ENCODE measurements at regions not wholly inside any gene's neighbourhood (a gene's known extent, or its start where the extent isn't known, plus 50 kb on each side); places are given as distances from the start of the nearest gene placed in this dataset.
"Not testable (repeated sequence)": the region's sequence is repeated elsewhere in the genome, so short reads cannot be mapped to it uniquely, and the experiment has no call there.

DNA sequence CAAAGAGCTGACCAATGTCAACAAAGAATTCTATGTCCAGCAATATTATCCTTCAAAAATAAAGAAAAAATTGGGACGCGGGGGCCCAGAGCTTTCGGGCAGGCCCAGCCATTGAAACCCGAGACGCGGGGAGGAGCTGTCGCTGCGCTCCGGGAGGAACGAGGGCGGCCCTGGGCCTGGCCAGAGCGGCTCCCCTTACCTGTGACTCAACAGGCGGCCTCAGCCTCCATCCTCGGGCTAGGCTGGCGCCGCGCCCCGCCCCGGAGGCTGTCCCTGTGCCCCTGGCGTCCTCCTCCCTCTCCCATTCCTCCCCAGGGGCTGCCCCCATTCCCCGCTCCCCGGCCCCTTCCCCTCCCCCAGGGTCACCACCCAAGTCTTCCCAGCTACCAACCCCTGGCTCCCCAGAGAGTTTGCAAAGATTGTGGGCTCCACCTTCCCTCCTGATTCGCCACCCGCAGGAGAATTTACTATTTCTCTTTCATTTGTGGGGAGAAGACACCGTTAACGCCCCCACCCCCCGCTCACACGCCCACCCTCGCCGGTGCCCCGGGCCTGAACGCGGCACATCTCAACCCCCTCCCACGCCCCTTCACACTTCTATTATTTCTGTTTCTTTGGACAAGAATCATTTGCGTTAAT lies 127.9 kb downstream of the ARRDC4 start:
- DNase-seq (ENCODE audit: low spot score), result not testable (repeated sequence)

DNA sequence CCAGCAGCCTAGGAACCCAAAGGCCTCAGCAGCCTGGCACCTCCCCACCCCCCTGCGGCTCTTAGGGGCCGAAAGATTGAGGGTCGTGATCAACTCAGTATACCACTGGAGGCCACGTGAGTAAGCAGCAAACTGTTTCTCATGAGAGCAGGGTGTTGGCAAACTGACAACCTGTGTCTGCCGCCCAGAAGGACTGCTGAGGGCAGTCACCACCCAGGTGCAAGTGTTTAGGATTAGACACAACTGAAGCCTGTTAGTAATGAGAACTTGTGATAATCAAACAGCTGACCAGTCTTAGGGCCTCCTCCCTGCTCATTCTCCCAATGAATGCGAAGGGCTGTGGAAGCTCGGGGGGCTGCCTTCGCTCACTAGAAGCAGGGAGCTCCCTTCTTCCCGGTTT lies 128.8 kb downstream of the ARRDC4 start:
- DNase-seq (ENCODE audit: low spot score), result not testable (repeated sequence)

DNA sequence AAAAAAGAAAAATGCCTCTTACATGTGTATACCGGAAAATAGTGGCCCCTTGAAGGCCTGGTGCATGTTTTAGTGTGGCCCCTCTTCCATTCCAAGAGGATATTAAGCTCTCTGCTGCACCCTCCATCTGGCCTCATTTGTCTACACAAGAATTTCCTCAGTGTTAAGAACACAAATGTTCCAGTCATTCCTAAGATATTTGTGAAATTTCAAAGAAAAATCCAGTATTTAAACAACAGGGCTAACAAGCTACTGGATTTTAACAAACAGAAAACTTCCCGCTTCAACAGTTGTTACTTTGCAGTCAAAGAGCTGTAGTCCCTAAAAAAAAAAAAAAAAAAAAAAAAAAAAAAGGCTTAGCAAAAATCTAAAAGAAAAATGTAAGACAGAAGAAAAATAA lies 137.5 kb downstream of the ARRDC4 start:
- DNase-seq (ENCODE audit: low spot score), result not testable (repeated sequence)

DNA sequence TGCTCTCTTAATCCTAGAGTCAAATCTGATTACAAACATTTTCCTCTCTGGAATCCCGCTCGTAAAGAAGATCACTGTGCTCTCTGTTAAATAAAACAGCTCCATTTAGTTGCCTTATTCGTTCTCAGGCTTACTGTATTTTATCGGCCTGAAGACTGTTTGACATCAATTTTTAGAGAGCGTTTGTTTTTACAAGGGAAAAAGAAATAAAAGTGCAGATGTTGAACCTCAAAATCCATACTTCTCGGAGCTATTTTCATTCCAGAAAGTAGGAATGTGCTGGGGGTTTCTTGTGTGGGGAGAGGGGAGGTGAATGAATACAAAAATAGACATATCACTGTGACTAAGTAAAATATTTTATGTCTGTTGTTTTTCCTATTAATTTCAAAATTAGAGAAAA lies 140.1 kb downstream of the ARRDC4 start:
- DNase-seq (ENCODE audit: low spot score), result not testable (repeated sequence)

DNA sequence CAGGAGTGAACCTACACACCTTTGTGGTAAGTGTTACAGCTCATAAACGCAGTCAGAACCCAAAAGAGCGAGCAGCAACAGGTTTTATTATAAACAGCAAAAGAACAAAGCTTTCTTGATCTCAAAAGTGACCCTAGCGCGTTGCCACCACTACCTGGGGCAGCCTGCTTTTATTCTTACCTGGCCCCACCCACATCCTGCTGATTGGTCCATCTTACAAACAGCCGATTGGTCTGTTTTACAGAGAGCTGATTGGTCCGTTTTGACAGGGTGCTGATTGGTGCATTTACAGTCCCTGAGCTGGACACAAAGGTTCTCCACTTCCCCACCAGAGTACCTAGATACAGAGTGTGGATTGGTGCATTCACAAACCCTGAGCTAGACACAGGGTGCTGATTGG lies 143.1 kb downstream of the ARRDC4 start:
- no peak for DNase-seq (ENCODE audit: low spot score)

DNA sequence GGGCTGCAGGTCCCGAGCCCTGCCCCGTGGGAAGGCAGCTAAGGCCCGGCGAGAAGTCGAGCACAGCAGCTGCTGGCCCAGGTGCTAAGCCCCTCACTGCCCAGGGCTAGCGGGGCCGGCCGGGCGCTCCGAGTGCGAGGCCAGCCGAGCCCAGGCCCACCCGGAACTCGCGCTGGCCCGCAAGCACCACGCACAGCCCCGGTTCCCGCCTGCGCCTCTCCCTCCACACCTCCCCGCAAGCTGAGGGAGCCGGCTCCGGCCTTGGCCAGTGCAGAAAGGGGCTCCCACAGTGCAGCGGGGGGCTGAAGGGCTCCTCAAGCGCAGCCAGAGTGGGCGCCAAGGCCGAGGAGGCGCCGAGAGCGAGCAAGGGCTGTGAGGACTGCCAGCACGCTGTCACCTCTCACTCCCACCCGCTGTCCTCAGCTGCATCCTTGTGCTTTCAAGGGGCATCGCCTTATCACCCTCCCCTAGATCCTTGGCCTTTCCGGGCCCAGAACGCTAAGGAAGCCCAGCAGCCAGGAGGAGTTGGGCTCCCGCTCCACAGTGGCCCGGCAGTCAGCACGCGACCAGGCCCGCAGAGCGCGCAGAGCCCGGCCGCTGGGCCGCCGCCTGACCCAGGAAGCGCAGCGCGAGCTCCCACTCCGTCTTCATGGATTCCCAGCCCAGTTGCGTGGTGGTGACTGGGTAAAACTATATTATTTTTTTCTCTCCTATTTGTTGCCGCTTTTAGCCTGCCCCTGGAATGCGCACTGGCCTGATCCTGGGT lies 144.1 kb downstream of the ARRDC4 start:
- DNase-seq (ENCODE audit: low spot score), result not testable (repeated sequence)

DNA sequence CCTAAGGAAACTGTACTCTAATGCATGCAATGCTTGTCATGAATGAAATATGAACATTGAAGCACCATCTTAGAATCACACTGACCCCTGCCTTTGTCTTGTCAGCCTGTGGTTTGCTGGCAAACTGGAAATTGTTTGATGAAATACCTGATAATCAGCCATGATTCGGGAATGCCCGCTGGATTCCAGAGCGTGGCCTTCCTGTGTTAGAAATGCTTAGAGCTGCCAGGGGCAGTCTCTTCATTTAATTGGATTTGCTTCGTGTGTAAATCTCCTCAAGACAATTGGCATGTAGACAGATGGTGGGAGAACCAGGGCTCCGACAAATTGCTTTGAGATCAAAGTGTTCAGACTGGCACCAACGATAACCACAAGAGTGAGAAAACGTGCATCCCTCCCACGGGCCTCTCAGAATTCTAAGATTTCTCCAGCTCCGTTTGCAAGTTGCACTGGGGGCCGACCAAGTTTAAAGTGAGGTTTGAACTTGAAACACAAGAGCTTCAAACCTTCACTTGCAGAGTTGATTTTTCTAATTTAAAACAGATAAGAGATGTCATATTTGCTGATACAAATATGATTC lies 146.2 kb downstream of the ARRDC4 start:
- DNase-seq (ENCODE audit: low spot score), result not testable (repeated sequence)

DNA sequence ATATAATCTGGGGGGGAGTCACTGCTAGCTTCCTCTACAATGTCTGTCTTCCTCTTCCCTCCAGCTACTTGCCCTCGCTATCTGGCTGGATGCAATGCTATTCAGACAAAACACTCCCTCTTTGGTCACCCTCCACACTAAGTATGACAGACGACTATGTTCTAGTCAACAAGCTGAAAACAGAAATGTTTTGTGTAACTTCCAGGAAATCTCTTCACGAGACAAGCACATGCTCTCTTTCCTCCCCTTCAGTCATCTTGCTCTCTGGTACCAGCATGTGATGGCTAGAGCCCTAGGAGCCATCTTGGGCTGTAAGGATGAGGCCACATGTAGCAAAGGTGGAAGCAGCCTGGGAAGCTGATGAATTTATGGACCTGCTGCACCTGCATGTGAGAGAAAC lies 151.3 kb downstream of the ARRDC4 start:
- DNase-seq (ENCODE audit: low spot score), result peak; percentile 23

DNA sequence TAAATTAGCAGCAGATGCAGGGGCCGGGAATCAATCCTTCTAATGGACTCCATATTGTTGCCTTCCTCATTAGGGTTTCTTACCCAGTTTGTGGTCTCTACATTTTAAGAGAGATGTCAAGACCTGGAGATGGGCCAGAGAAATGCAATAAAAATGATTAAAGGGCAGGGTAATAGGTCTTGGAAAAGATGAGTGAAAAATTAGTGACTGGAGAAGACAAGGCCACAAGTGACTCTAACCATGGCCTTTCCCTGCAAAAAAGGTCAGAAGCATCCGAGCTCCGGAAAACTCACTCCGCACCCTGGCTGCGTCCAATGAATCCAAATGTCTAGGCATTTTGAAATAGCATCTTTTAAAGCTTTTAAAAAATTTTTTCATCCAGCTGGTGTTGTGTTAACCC lies 152.8 kb downstream of the ARRDC4 start:
- no peak for DNase-seq (ENCODE audit: low spot score)

DNA sequence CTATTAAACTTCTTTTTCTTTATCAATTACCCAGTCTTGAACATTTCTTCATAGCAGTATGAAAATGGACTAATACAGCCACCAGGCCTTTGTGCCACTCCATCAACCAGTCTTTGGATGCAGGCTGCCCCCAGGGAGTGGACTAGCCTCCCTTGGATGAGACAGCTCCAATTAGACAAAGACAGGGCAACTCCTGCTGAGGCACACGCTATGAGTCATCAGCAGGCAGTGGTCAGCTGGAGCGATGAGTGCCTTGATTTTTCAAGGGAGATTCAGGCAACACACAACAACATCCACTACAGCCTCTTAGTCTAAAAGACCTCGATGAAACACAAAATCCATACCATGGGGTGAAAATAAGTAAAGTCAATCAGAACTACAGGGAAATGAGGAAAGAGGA lies 160.1 kb downstream of the ARRDC4 start:
- DNase-seq (ENCODE audit: low spot score), result no peak

DNA sequence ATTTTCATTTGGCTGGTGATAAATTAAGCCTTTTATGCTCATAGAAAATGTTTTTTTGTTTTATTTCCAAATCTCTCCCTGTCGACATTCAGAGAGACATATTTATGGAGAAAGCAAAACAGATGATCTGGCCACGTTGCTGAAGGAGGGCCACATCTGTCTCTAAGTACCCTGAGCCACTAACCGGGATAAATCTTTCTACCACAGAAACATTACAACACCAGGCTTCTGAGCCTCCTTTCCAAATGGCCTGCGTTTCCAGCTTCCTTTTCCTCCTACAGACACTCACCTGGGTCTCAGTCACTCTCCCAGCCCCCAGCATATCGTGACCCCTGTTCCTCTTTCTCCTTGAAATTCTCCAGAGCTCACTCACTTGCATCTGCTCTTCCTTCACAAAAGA lies 161.0 kb downstream of the ARRDC4 start:
- DNase-seq (ENCODE audit: low spot score), result no peak

DNA sequence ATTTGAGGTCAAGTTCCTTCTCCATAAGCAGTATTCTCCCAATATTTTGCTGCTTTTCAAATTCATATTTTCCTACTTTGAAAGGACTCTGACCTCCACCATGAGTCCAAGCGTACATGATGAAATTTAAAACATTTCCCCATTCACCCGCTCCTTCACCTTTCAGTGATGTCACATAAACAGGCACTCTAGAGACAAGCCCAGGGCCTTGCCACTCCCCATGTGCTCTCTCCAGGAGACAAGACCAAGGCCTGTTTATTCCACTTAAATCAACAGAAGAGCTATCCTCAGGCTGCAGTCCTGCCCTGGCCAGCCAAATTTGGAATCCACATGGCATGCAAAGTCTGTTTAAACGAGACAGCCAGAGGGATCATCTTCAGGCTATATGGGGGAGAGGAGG lies 161.5 kb downstream of the ARRDC4 start:
- no peak for DNase-seq (ENCODE audit: low spot score)

DNA sequence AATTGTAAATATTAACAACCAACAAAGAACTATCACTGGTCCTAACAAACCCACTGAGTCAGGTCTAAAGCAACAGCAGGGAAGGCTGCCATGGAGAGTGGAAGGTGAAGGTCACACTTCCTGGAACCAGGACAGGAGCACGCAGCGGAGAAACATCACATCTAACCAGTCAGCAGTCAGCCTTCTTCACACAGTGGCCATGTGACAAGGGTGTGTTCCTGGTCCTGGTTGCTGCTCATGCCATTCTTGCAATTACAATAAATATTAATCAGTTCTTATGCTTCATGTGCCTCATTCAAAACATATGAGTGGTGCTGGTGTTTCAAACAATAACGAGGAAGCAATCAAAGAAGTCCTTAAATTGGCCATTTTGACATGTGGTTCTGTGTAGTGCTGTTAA lies 162.8 kb downstream of the ARRDC4 start:
- DNase-seq (ENCODE audit: low spot score), result no peak

DNA sequence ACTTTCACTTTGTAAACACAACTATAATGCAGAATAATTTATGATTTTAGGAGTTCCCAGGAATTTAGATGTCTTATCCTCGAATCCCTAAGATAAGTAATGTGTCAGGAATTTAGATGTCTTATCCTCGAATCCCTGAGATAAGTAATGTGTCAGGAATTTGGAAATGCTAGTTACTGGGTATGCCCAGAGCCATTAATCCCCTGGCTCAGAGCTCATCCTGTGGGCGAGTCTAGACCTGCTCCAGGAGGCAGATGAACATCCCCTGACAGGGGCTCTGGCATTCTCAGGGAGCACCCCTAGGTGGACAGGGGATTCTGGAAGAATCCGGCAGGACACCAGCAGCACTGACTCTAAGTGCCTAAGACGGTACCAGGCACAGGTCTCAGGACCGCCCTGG lies 163.3 kb downstream of the ARRDC4 start:
- no peak for DNase-seq (ENCODE audit: low spot score)

DNA sequence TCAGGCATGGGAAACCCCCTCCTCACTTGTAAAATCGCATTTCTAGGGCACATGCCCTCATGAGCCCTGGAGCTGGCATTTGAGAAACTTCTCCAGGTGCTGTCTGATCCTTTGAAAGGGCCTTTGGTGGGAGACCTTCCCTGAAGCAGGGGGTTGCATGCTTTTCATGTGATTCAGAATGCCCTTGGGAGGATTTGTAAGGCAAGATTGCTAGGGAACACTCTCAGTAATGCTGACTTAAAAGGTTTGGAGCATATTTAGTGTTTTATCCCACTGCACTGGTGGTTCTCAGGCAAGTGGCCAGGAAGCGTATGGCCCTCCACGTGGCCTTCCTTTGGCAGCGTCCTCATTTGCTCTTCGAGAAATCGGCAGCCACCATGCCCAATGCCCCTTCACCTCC lies 164.1 kb downstream of the ARRDC4 start:
- no peak for DNase-seq (ENCODE audit: low spot score)

DNA sequence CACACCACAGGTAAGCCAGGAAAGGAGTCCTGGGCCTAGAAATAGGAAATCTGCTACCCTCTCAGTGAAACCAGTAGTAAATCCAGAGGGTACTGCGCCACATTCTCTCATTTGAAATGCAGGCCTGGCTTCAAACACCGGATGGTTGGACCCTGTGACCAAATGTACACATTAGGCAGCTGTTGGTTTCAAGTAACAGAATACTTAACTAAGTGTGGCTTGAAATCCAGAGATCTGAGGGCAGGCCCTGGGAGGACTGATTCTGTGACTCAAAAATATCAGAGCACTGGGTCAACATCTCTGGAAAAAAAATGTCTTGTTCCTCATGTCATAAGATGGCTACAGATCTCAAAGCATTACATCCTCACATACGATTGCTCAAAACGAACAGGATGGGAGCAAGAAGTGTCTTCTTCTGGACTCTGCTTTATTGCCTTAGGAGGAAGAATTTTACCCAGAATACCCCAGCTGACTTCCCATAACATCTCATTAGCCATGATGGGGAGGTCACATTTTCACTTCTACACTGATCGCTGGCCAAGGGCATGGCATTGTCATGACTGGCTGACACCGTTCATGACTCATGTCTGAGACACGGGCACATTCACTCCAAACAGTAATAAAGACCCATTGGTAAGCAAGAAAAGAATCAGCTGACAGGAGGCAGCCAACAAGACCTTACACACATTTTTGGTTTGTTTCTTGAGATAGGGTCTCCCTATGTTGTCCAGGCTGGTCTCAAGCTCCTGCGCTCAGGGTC lies 166.0 kb downstream of the ARRDC4 start:
- DNase-seq (ENCODE audit: low spot score), result no peak

DNA sequence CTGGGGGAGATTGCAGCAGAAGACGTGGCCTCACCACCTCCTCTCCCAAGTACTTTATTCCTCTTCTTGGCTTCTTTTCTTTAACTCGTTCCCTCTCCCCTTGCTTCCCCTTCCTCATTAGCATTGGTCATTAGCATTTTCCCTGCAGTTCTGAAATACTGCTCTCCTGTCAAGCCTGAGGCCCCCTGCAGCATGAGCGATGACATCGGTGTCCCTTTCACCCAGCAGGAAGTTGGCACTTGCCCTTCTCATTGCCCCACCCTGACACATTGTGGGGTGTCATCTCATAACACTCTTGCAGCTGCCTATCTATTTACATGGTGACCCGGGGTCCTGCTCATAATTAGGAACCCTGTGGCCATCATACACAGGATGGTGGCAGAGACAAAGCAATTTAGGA lies 167.1 kb downstream of the ARRDC4 start:
- no peak for DNase-seq (ENCODE audit: low spot score)

DNA sequence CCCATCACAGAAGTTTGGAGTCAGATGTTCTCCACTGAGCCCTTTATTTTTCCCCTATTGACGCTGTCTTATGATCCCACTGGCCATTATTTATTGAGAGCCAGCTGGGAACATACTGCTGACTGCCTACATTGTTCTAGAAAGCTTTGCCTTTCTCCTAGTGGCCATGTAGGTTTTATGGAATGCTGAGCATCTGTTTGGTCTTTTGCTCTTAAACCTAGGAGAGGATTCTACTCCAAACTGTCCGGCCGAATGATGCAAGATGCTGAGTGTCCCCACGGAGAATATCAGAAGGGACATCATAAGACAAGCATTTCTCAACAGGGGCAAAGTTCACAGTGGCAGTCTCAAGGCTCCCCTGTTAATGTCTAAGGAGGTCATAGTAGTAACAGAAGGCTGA lies 171.4 kb downstream of the ARRDC4 start:
- peak; percentile 41 for DNase-seq (ENCODE audit: low spot score)

DNA sequence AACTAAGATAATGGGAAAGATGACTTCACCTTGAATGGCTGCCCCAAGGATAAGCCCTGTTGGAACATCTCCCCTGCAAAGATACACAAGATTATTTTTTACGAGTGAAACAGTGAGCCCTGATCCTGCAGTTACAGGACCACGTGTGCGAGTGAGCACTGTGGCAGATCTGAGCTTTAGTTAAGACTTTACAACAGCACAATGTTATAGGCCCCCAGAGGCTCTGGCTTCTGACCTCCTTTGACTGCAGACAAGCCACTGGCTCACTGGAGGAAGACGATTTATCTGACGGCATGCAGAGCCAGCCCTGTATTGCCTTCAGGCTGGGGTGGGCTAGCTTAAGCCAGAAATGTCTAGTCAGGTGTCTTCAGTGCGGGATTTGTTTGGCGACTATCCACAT lies 174.4 kb downstream of the ARRDC4 start:
- no peak for DNase-seq (ENCODE audit: low spot score)

DNA sequence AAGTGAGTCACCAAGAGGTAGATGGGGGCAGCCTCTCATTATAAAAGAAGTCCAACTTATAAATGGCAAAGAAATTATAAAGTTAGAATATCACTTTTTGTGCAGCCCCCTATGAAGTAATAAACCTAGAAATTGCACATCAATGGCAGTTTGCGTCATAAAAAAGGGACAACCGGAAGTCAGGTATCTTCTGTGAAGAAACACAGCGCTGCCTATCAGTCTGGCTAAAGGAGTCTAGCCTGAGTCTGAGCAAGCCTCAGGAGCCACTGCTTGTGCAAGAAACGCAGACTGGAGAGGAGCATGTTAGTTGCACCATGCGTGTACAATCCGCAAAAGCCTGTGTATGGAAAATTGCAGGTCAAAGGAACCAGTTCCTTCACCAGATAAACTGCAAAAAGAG lies 178.4 kb downstream of the ARRDC4 start:
- peak; percentile 29 for DNase-seq (ENCODE audit: low spot score)

DNA sequence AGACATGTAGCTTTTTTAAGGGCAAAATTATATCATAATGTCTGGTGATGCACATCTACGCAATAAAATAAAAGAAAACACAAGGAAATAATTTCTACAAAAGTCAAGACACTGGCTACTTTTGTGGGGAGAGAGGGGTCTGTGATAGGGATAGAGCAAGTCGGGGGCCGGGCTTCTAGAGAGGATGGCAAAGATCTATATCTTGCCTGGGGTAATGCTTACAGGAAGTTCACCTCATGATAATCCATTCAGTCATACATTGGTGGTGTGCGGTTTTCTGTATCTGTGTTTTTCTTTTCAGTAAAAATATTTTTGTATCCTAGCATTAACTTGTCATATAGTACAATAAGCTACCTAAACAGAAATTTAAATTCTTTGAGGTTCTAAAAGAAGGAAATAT lies 178.8 kb downstream of the ARRDC4 start:
- DNase-seq (ENCODE audit: low spot score), result no peak

DNA sequence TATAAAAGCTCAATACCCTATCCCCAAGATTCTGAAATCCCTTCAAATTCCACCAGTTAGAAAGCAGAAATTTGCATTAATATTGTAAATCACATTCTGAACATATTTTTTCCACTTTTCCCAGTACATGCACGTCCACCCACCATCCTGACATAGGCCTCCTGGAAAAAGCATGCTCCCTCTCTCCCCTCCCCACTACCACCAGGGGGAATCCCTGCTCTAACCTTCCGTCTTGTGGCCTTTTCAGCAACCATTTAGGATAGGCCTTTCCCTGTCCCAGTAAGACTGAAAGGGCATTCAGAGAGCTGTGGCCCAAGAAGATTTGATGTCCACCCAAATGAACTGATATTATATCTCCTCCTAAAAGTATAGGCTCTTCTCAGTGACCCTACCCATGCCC lies 182.1 kb downstream of the ARRDC4 start:
- DNase-seq (ENCODE audit: low spot score), result no peak

DNA sequence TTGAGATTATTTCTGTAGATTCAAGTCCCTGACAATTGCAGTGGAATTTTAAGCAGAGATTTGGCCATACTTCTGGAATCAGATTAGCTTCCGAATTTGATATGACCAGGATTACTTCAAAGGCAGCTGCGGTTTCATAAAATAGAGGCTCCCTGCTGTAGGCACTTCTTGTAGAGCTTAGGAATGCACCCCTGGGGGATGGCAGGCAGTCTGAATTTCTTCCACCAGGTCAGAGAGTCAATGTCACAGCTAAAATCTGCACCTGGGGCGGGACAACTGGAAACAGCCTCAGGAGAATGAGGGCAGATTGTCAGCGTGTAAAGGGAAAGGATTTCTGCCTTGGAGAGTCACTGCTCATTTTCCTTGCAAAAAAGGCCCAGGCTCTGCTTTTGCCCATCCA lies 182.6 kb downstream of the ARRDC4 start:
- DNase-seq (ENCODE audit: low spot score), result no peak
